H1 (cell line): ENCODE measurements at regions not wholly inside any gene's neighbourhood (a gene's known extent, or its start where the extent isn't known, plus 50 kb on each side); places are given as distances from the start of the nearest gene placed in this dataset.

Experiments used
- CTCF ChIA-PET: fragments of 300-600 bp; sonication (Branson Sonifier 250); formaldehyde crosslinking; loops from one replicate; lab custom pipeline; 2021; ENCODE audit not compliant: partially characterized antibody; lab: Charles Lee
- POLR2A ChIA-PET: fragments of 300-600 bp; sonication (Branson Sonifier 250); formaldehyde crosslinking; loops from one replicate; lab custom pipeline; 2021; ENCODE audit warnings: inconsistent platforms; ENCODE audit not compliant: partially characterized antibody; lab: Charles Lee
- DNase-seq, 2 experiments: peaks; one replicate each; pipeline versions ENCODE4 v3.0.0 to v3.0.0-alpha.2; 2010 to 2022; ENCODE audit warnings: low spot score in 2 of 2, low read depth in 1 of 2, mixed read lengths in 1 of 2
- FAIRE-seq: peaks from 2 replicates; lab custom pipeline; 2011; peaks lifted over from hg19 to GRCh38; lab: Jason Lieb, UNC
- H2AFZ ChIP-seq: 2 replicates; pipeline ENCODE4 v1.8.1; 2012; ENCODE audit warnings: low read length, inconsistent platforms
- H2AK5ac ChIP-seq: 2 replicates; pipeline ENCODE4 v1.6.1; 2013; ENCODE audit warnings: low read depth, low read length
- H2BK120ac ChIP-seq: replicated peaks from 2 replicates; pipeline ENCODE3; 2013; ENCODE audit warnings: low read depth, low read length, inconsistent platforms
- H2BK12ac ChIP-seq: 2 replicates; pipeline ENCODE4 v1.6.1; 2013; ENCODE audit warnings: low read depth, low read length
- H2BK15ac ChIP-seq: 2 replicates; pipeline ENCODE4 v1.6.1; 2013; ENCODE audit warnings: low read length
- H2BK20ac ChIP-seq: 2 replicates; pipeline ENCODE4 v1.6.1; 2013; ENCODE audit warnings: low read length
- H2BK5ac ChIP-seq: 2 replicates; pipeline ENCODE4 v1.6.1; 2013; ENCODE audit warnings: low read depth, low read length
- H3K14ac ChIP-seq: 2 replicates; pipeline ENCODE4 v1.6.1; 2013; ENCODE audit warnings: inconsistent platforms; ENCODE audit not compliant: insufficient read length
- H3K18ac ChIP-seq: 2 replicates; pipeline ENCODE4 v1.6.1; 2013; ENCODE audit warnings: low read length; ENCODE audit errors: extremely low read depth
- H3K23ac ChIP-seq: 2 replicates; pipeline ENCODE4 v1.6.1; 2013; ENCODE audit warnings: inconsistent platforms; ENCODE audit not compliant: insufficient read length
- H3K23me2 ChIP-seq: 2 replicates; pipeline ENCODE4 v1.6.1; 2013; ENCODE audit warnings: low read depth, low read length
- H3K27ac ChIP-seq: 2 replicates; pipeline ENCODE4 v1.6.1; 2011; ENCODE audit warnings: low read depth, low read length, inconsistent platforms
- H3K27me3 ChIP-seq, 4 experiments: replicated peaks in 1 of 4; 1 replicate in 1 of 4; 2 replicates in 3 of 4; pipeline versions ENCODE4 v1.6.1 to v1.8.1; 2011 to 2013; ENCODE audit warnings: low read length in 3 of 4, mild to moderate bottlenecking in 3 of 4, inconsistent platforms in 2 of 4, mixed read lengths in 2 of 4, moderate library complexity in 1 of 4; ENCODE audit not compliant: control insufficient read depth in 3 of 4, insufficient read depth in 3 of 4; ENCODE audit errors: extremely low read depth in 1 of 4
- H3K36me3 ChIP-seq, 4 experiments: 2 replicates each; pipeline versions ENCODE4 v1.6.1 to v1.8.1; 2011 to 2013; ENCODE audit warnings: mild to moderate bottlenecking in 4 of 4, low read length in 3 of 4, moderate library complexity in 2 of 4, control low read depth in 1 of 4, inconsistent platforms in 1 of 4; ENCODE audit not compliant: insufficient read depth in 4 of 4, control insufficient read depth in 2 of 4
- H3K4ac ChIP-seq: replicated peaks from 2 replicates; pipeline ENCODE3; 2013; ENCODE audit warnings: low read length, low read depth, mixed read lengths, inconsistent platforms; ENCODE audit not compliant: insufficient read length
- H3K4me1 ChIP-seq, 4 experiments: replicated peaks in 1 of 4; 1 replicate in 1 of 4; 2 replicates in 3 of 4; pipeline versions ENCODE4 v1.6.1 to v1.8.1; 2011 to 2013; ENCODE audit warnings: low read length in 3 of 4, inconsistent platforms in 2 of 4, mixed read lengths in 1 of 4; ENCODE audit not compliant: insufficient read depth in 4 of 4, control insufficient read depth in 3 of 4
- H3K4me2 ChIP-seq, 2 experiments: 2 replicates each; pipeline versions ENCODE4 v1.6.1 to v1.8.1; 2011 to 2013; ENCODE audit warnings: low read depth in 2 of 2, low read length in 2 of 2, control low read depth in 1 of 2, inconsistent platforms in 1 of 2, mild to moderate bottlenecking in 1 of 2; ENCODE audit not compliant: insufficient read depth in 1 of 2
- H3K4me3 ChIP-seq, 4 experiments: fragments of 200-600, 300-600 bp in 1 of 4; sonication (generic), shearing (Covaris generic), sonication (Bioruptor Twin) in 1 of 4; 2 replicates each; pipeline versions ENCODE4 v1.5.1 to v1.8.1; 2011 to 2016; ENCODE audit warnings: low read length in 4 of 4, low read depth in 3 of 4, control low read depth in 2 of 4, inconsistent platforms in 2 of 4, mild to moderate bottlenecking in 2 of 4, mixed read lengths in 1 of 4, moderate library complexity in 1 of 4; ENCODE audit not compliant: insufficient read depth in 2 of 4; ENCODE audit errors: extremely low read depth in 1 of 4
- H3K56ac ChIP-seq: replicated peaks from 2 replicates; pipeline ENCODE3; 2013; ENCODE audit warnings: low read depth, mild to moderate bottlenecking, mixed read lengths, low read length, inconsistent platforms; ENCODE audit not compliant: insufficient read length
- H3K79me1 ChIP-seq: 2 replicates; pipeline ENCODE4 v1.6.1; 2013; ENCODE audit warnings: low read depth, low read length, control low read depth
- H3K79me2 ChIP-seq, 2 experiments: 2 replicates each; pipeline versions ENCODE4 v1.6.1 to v1.8.1; 2012 to 2013; ENCODE audit warnings: low read length in 2 of 2, mild to moderate bottlenecking in 2 of 2, inconsistent platforms in 1 of 2; ENCODE audit not compliant: insufficient read depth in 2 of 2, control insufficient read depth in 1 of 2
- H3K9ac ChIP-seq, 4 experiments: replicated peaks in 1 of 4; 1 replicate in 1 of 4; 2 replicates in 3 of 4; pipeline versions ENCODE4 v1.6.1 to v1.8.1; 2011 to 2013; ENCODE audit warnings: low read depth in 3 of 4, low read length in 3 of 4, control low read depth in 2 of 4, mild to moderate bottlenecking in 2 of 4, moderate library complexity in 2 of 4, inconsistent platforms in 1 of 4; ENCODE audit errors: extremely low read depth in 1 of 4
- H3K9me3 ChIP-seq, 2 experiments: 2 replicates each; pipeline versions ENCODE4 v1.6.1 to v1.8.1; 2012 to 2013; ENCODE audit warnings: mild to moderate bottlenecking in 2 of 2, moderate library complexity in 2 of 2, control low read depth in 1 of 2, inconsistent platforms in 1 of 2, low read depth in 1 of 2, low read length in 1 of 2, mixed read lengths in 1 of 2; ENCODE audit not compliant: insufficient read depth in 2 of 2
- H4K20me1 ChIP-seq, 2 experiments: replicated peaks in 1 of 2; 2 replicates each; pipeline versions ENCODE3 to v1.8.1; 2011 to 2013; ENCODE audit warnings: inconsistent platforms in 2 of 2, low read length in 2 of 2, mild to moderate bottlenecking in 1 of 2; ENCODE audit not compliant: insufficient read depth in 2 of 2, control insufficient read depth in 1 of 2
- H4K5ac ChIP-seq: 2 replicates; pipeline ENCODE4 v1.6.1; 2013; ENCODE audit warnings: low read length, low read depth, mixed read lengths, inconsistent platforms; ENCODE audit not compliant: insufficient read length
- H4K8ac ChIP-seq: 2 replicates; pipeline ENCODE4 v1.8.0; 2013; ENCODE audit warnings: mild to moderate bottlenecking, moderate library complexity, low read length, inconsistent platforms; ENCODE audit not compliant: insufficient read depth; ENCODE audit errors: extremely low read depth
- H4K91ac ChIP-seq: replicated peaks from 2 replicates; pipeline ENCODE3; 2013; ENCODE audit warnings: low read length, mixed read lengths, inconsistent platforms; ENCODE audit not compliant: insufficient read length
- RBBP5 ChIP-seq: IDR thresholded peaks from 2 replicates; pipeline ENCODE4 v1.7.1; 2012; ENCODE audit warnings: low read depth, mild to moderate bottlenecking, inconsistent platforms, low read length, moderate library complexity, borderline replicate concordance
- RXRA ChIP-seq: IDR thresholded peaks from 2 replicates; pipeline ENCODE4 v1.6.1; 2011; ENCODE audit warnings: low read depth, mild to moderate bottlenecking, low read length, moderate library complexity; ENCODE audit not compliant: insufficient read depth
- SP2 ChIP-seq: IDR thresholded peaks from 2 replicates; pipeline ENCODE4 v1.6.1; 2012; ENCODE audit warnings: mild to moderate bottlenecking, low read length, inconsistent platforms
- TEAD4 ChIP-seq: IDR thresholded peaks from 2 replicates; pipeline ENCODE4 v1.6.1; 2012; ENCODE audit warnings: low read depth, low read length, inconsistent platforms, mixed read lengths
- ZNF274 ChIP-seq: IDR thresholded peaks from 2 replicates; pipeline ENCODE4 v1.7.0; 2012; ENCODE audit warnings: low read length, borderline replicate concordance; ENCODE audit errors: extremely low read depth
- WGBS, 2 experiments: shearing (Covaris generic) in 1 of 2; methylation state at CpG; one replicate each; pipeline versions ENCODE4 v1.1.6 to v1.1.7; 2013 to 2015; ENCODE audit warnings: low lambda C conversion rate in 2 of 2, mixed read lengths in 2 of 2, inconsistent platforms in 1 of 2, low coverage in 1 of 2, missing lambda C conversion rate in 1 of 2; ENCODE audit not compliant: insufficient replicate concordance in 2 of 2, insufficient coverage in 1 of 2, insufficient read length in 1 of 2; ENCODE audit errors: extremely low coverage in 1 of 2, missing lambda C conversion rate in 1 of 2; 5-methylcytosine and 5-hydroxymethylcytosine counted together

DNA sequence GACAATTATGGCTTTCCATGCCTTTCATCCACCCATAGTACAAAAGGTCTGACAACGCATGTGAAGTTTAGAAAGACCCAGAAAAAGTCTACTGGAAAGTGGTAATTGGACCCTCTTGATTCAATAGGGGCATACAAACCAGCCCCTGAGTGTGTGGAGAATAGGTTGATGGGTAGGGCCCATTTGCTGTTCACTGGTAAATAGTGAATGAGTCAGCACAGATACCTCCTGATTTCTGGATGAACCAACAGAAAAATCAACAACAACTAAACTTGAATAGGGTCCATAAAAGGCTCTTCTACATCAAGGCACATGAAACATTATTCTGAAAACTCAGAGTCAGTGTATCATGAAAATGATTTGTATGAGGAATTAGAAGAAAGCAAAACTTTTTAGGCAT is 235.4 kb upstream of the SLC35B3 start:
- no peak for FAIRE-seq
- Histone ChIP-seq H3K14ac (no peak overlapping the region), H3K79me2 (no peaks in the 10 kb centered on the region), H3K18ac (no peak overlapping the region), H3K4me3 (no peak overlapping the region), H3K79me1 (no peaks in the 10 kb centered on the region), H3K4me2 (no peak overlapping the region), H3K27me3 (no peaks in the 10 kb centered on the region), H2BK5ac (no peak overlapping the region), H4K8ac (no peak overlapping the region), H2AK5ac (no peak overlapping the region), H3K4ac (no peak overlapping the region), H3K36me3 (no peaks in the 10 kb centered on the region), H2BK12ac (no peak overlapping the region), H3K23me2 (no peaks in the 10 kb centered on the region), H4K20me1 (no peaks in the 10 kb centered on the region), H2BK15ac (no peak overlapping the region), H2BK120ac (no peak overlapping the region), H4K5ac (no peak overlapping the region), H3K27ac (no peak overlapping the region), H3K4me1 (no peaks in the 10 kb centered on the region), H4K91ac (no peak overlapping the region), H3K56ac (no peak overlapping the region), H3K9me3 (no peaks in the 10 kb centered on the region), H2AFZ (no peak overlapping the region), H2BK20ac (no peak overlapping the region), H3K9ac (no peak overlapping the region), H3K23ac (no peak overlapping the region)
- TF ChIP-seq ZNF274 = no peak
- no peak for TF ChIP-seq TEAD4
- no peak for TF ChIP-seq SP2
- TF ChIP-seq RXRA = no peak
- TF ChIP-seq RBBP5 = no peak
- POLR2A ChIA-PET = no interaction called here
- CTCF ChIA-PET = interaction anchor here (1.1 kb wide), 1 partner anchor 20 kb away, joined by 3 read pairs; no protein-coding TSS in a partner anchor
- 89% methylated on average over 1 of the region's 1 CpG; no CpG with 5 or more reads in 1 of the 2 experiments for WGBS, 2 experiments
- no peak for DNase-seq
